Activated CD8-positive, alpha-beta T cell treated with anti-CD3 and anti-CD28 coated beads, Interleukin-2, amount 10 ng/mL, durations not matched to agents 7 days and 5 days (primary cell): ENCODE measurements at regions not wholly inside any gene's neighbourhood (a gene's known extent, or its start where the extent isn't known, plus 50 kb on each side); places are given as distances from the start of the nearest gene placed in this dataset.

ENCODE experiments used
- ATAC-seq: fragments of 150-1000 bp; cut with Tn5 transposase; one replicate; pipeline ENCODE4 v1.10.0; 2021; ENCODE audit warnings: moderate library complexity
- CTCF ChIA-PET: fragments of 350-600 bp; sonication (Branson Sonifier 250); formaldehyde crosslinking; loops from one replicate; lab custom pipeline; 2021; ENCODE audit warnings: antibody characterized with exemption; lab: Charles Lee
- POLR2A ChIA-PET: fragments of 350-600 bp; sonication (Branson Sonifier 250); formaldehyde crosslinking; loops from one replicate; lab custom pipeline; 2021; ENCODE audit warnings: antibody characterized with exemption; lab: Charles Lee
- DNase-seq: peaks from one replicate; pipeline ENCODE4 v3.0.0-alpha.2; 2020
- H3K27ac Mint-ChIP-seq: one replicate; pipeline ENCODE4 v1.8.0; 2021; ENCODE audit warnings: mild to moderate bottlenecking, mixed read lengths
- H3K27me3 Mint-ChIP-seq: one replicate; pipeline ENCODE4 v1.8.0; 2021; ENCODE audit warnings: low read depth, mixed read lengths
- H3K36me3 Mint-ChIP-seq: one replicate; pipeline ENCODE4 v1.8.0; 2021; ENCODE audit warnings: low read depth, mixed read lengths
- H3K4me1 Mint-ChIP-seq: one replicate; pipeline ENCODE4 v1.8.0; 2021; ENCODE audit warnings: low read depth, mixed read lengths
- H3K4me3 Mint-ChIP-seq: one replicate; pipeline ENCODE4 v1.8.0; 2021; ENCODE audit warnings: mild to moderate bottlenecking, mixed read lengths
- H3K9me3 Mint-ChIP-seq: one replicate; pipeline ENCODE4 v1.8.0; 2022; ENCODE audit warnings: mixed read lengths; ENCODE audit not compliant: insufficient read depth

GRCh38 chr13:61830475-61830874, 414.8 kb upstream of the PCDH20 start:
- Mint-ChIP-seq H3K27ac (no peak overlapping the region), H3K9me3 (peaks cover 14% of the 10 kb centered on the region), H3K4me1 (no peaks in the 10 kb centered on the region), H3K27me3 (no peaks in the 10 kb centered on the region), H3K36me3 (no peaks in the 10 kb centered on the region), H3K4me3 (no peak overlapping the region)
- ATAC-seq (no peak), DNase-seq (no peak)
- CTCF ChIA-PET = no interaction called here
- POLR2A ChIA-PET = no interaction called here

DNA sequence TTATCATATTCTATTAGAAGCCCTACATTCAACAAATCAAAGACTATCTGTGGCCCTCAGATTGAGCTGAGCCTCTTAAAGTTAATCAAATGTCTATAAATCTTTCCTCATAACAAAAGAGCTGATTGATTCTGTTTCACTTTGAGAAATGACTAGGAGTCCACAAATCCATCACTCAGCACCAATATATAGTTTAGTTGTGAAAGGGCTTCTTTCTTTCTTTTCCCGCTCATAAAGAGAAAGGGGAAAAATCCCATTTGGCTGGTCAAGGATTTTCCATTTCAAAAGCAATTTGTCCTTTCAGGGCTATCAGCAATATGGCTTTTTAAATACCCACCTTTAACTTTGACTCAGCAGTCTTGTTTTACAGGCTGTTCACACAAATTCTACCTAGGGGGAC, 408.5 kb upstream of the PCDH20 start:
- peaks cover 12% of the 10 kb centered on the region for H3K9me3 Mint-ChIP-seq
- CTCF ChIA-PET = no interaction called here
- no peaks in the 10 kb centered on the region for H3K36me3 Mint-ChIP-seq
- no peak for ATAC-seq
- no peak for DNase-seq
- POLR2A ChIA-PET = no interaction called here
- no peaks in the 10 kb centered on the region for H3K27me3 Mint-ChIP-seq
- H3K27ac Mint-ChIP-seq = no peak overlapping the region
- no peaks in the 10 kb centered on the region for H3K4me1 Mint-ChIP-seq
- no peak overlapping the region for H3K4me3 Mint-ChIP-seq

DNA sequence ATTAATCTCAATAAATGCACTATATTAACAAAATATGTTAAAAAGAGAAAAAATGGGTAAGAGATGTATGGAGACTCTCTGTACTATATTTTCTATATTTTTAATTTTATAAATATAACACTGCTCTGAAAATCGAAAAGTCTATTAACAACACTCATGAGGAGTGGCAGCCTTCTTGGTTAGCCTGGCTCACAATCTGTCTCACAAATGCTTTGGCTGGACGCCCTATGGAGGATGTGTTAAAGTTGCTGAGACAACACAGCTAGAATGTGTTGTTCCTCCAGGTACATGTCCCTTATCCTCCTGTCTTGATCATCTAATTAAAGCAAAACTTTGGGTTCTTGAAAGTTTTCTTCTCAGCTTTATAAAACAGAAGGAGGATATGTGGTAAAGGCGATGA, 396.6 kb upstream of the PCDH20 start:
- Mint-ChIP-seq H3K4me3 (no peak overlapping the region), H3K27ac (no peak overlapping the region), H3K36me3 (no peaks in the 10 kb centered on the region), H3K27me3 (no peaks in the 10 kb centered on the region), H3K9me3 (peaks cover 21% of the 10 kb centered on the region), H3K4me1 (no peaks in the 10 kb centered on the region)
- ATAC-seq (no peak), DNase-seq (no peak)
- CTCF ChIA-PET = no interaction called here
- POLR2A ChIA-PET = no interaction called here

GRCh38 chr13:61810065-61810464, 394.4 kb upstream of the PCDH20 start:
- Mint-ChIP-seq H3K4me1 (no peaks in the 10 kb centered on the region), H3K27ac (no peak overlapping the region), H3K9me3 (peaks cover 16% of the 10 kb centered on the region), H3K36me3 (no peaks in the 10 kb centered on the region), H3K4me3 (no peak overlapping the region), H3K27me3 (no peaks in the 10 kb centered on the region)
- DNase-seq (no peak), ATAC-seq (no peak)
- ChIA-PET POLR2A (no interaction called here), CTCF (no interaction called here)

- Mint-ChIP-seq H3K9me3 (peaks cover 17% of the 10 kb centered on the region), H3K27ac (no peak overlapping the region), H3K4me3 (no peak overlapping the region), H3K4me1 (no peaks in the 10 kb centered on the region), H3K27me3 (no peaks in the 10 kb centered on the region), H3K36me3 (no peaks in the 10 kb centered on the region)
- DNase-seq (no peak), ATAC-seq (no peak)
- POLR2A ChIA-PET = no interaction called here
- CTCF ChIA-PET = no interaction called here
Measured at GRCh38 chr13:61797397-61797796, 381.7 kb upstream of the PCDH20 start.

- ChIA-PET POLR2A (no interaction called here), CTCF (no interaction called here)
- H3K27ac Mint-ChIP-seq = no peak overlapping the region
- no peaks in the 10 kb centered on the region for H3K36me3 Mint-ChIP-seq
- peaks cover 13% of the 10 kb centered on the region for H3K9me3 Mint-ChIP-seq
- no peaks in the 10 kb centered on the region for H3K4me1 Mint-ChIP-seq
- no peaks in the 10 kb centered on the region for H3K27me3 Mint-ChIP-seq
- DNase-seq = no peak
- no peak overlapping the region for H3K4me3 Mint-ChIP-seq
- no peak for ATAC-seq
Measured at GRCh38 chr13:61795580-61795979, 379.9 kb upstream of the PCDH20 start.

GRCh38 chr13:61779456-61779855, 363.8 kb upstream of the PCDH20 start:
- Mint-ChIP-seq H3K9me3 (peaks cover 27% of the 10 kb centered on the region), H3K4me3 (no peak overlapping the region), H3K27me3 (no peaks in the 10 kb centered on the region), H3K4me1 (no peaks in the 10 kb centered on the region), H3K27ac (no peak overlapping the region), H3K36me3 (no peaks in the 10 kb centered on the region)
- POLR2A ChIA-PET = no interaction called here
- no peak for ATAC-seq
- CTCF ChIA-PET = no interaction called here
- DNase-seq = no peak

GRCh38 chr13:61778531-61778930, 362.9 kb upstream of the PCDH20 start:
- no peaks in the 10 kb centered on the region for H3K36me3 Mint-ChIP-seq
- ChIA-PET CTCF (no interaction called here), POLR2A (no interaction called here)
- ATAC-seq (no peak), DNase-seq (no peak)
- H3K9me3 Mint-ChIP-seq = peaks cover 33% of the 10 kb centered on the region
- no peaks in the 10 kb centered on the region for H3K27me3 Mint-ChIP-seq
- H3K4me3 Mint-ChIP-seq = no peak overlapping the region
- no peak overlapping the region for H3K27ac Mint-ChIP-seq
- no peaks in the 10 kb centered on the region for H3K4me1 Mint-ChIP-seq

DNA sequence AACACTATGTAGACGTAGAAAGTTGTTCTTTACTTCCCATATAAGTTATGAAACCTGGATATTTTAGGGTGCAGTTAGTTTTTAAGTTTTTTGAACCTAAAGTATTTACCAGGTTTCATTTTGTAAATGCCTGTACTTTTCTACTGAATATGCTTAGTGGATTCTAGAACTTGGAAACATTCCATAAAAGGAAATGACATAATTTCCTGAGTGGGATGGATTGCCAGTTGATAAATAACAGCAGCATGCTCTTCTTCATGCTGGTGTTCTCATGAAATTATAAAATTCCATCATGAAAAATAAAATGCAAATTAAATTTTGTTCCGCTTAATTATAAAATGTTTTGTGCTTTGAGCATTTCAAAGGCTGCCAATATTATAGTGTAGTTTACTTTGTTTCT, 362.2 kb upstream of the PCDH20 start:
- ChIA-PET POLR2A (no interaction called here), CTCF (no interaction called here)
- H3K27me3 Mint-ChIP-seq = no peaks in the 10 kb centered on the region
- ATAC-seq = no peak
- no peaks in the 10 kb centered on the region for H3K36me3 Mint-ChIP-seq
- peaks cover 33% of the 10 kb centered on the region for H3K9me3 Mint-ChIP-seq
- H3K27ac Mint-ChIP-seq = no peak overlapping the region
- H3K4me1 Mint-ChIP-seq = no peaks in the 10 kb centered on the region
- no peak for DNase-seq
- no peak overlapping the region for H3K4me3 Mint-ChIP-seq

GRCh38 chr13:61777271-61777670, 361.6 kb upstream of the PCDH20 start:
- H3K4me3 Mint-ChIP-seq = no peak overlapping the region
- H3K27ac Mint-ChIP-seq = no peak overlapping the region
- DNase-seq (no peak), ATAC-seq (no peak)
- ChIA-PET CTCF (no interaction called here), POLR2A (no interaction called here)
- peaks cover 28% of the 10 kb centered on the region for H3K9me3 Mint-ChIP-seq
- no peaks in the 10 kb centered on the region for H3K27me3 Mint-ChIP-seq
- H3K36me3 Mint-ChIP-seq = no peaks in the 10 kb centered on the region
- no peaks in the 10 kb centered on the region for H3K4me1 Mint-ChIP-seq

DNA sequence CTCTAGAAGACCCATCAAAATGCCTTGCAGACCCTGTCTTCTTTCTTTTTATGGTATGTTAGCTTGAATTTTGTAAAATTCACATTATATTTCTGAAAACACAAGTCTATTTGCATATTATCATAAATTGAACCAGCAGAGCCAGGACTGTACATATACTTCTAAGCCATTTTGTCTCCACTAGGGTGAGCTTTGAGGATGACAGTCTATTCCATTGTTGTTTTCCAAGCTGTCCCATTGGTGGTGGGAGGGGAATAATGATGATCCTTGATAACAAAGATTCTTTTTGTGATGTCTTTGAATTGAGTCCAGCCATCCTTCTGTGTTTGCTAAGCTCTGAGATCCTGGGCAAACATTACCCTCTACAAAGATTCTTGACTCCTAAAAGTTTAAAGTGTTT, 359.3 kb upstream of the PCDH20 start:
- Mint-ChIP-seq H3K9me3 (peaks cover 27% of the 10 kb centered on the region), H3K27me3 (no peaks in the 10 kb centered on the region), H3K27ac (no peak overlapping the region), H3K4me1 (no peaks in the 10 kb centered on the region), H3K4me3 (no peak overlapping the region), H3K36me3 (no peaks in the 10 kb centered on the region)
- ATAC-seq (no peak), DNase-seq (no peak)
- ChIA-PET CTCF (no interaction called here), POLR2A (no interaction called here)

DNA sequence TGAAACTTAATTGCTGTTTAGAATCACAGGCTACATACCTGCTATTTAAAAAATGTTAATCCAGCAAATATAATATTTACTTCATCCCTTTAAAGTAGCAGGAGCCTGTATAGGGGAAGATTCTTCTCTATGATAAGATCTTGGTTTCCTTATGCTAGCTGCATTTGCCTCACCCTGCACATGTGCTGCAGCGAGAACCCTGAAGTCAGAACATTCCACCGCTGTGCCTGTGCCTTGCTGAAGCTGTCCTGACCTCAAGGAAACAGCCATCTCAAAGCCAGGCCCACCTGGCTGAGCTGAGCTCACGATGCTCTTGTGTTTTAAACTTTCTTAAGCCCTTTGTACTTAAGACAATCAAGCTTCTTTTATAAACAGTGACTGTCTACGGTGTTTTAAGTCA, 355.0 kb upstream of the PCDH20 start:
- DNase-seq (no peak), ATAC-seq (no peak)
- H3K27ac Mint-ChIP-seq = no peak overlapping the region
- no peak overlapping the region for H3K4me3 Mint-ChIP-seq
- ChIA-PET POLR2A (no interaction called here), CTCF (no interaction called here)
- H3K36me3 Mint-ChIP-seq = no peaks in the 10 kb centered on the region
- no peaks in the 10 kb centered on the region for H3K4me1 Mint-ChIP-seq
- no peaks in the 10 kb centered on the region for H3K27me3 Mint-ChIP-seq
- peaks cover 11% of the 10 kb centered on the region for H3K9me3 Mint-ChIP-seq

GRCh38 chr13:61768175-61768574, 352.5 kb upstream of the PCDH20 start:
- peaks cover 9% of the 10 kb centered on the region for H3K9me3 Mint-ChIP-seq
- no peaks in the 10 kb centered on the region for H3K4me1 Mint-ChIP-seq
- H3K36me3 Mint-ChIP-seq = no peaks in the 10 kb centered on the region
- H3K27me3 Mint-ChIP-seq = no peaks in the 10 kb centered on the region
- ATAC-seq = no peak
- CTCF ChIA-PET = no interaction called here
- H3K4me3 Mint-ChIP-seq = no peak overlapping the region
- POLR2A ChIA-PET = no interaction called here
- H3K27ac Mint-ChIP-seq = no peak overlapping the region
- DNase-seq = no peak
